SJCRH30 (cell line): ENCODE measurements at regions not wholly inside any gene's neighbourhood (a gene's known extent, or its start where the extent isn't known, plus 50 kb on each side); places are given as distances from the start of the nearest gene placed in this dataset.
"Not testable (repeated sequence)": the region's sequence is repeated elsewhere in the genome, so short reads cannot be mapped to it uniquely, and the experiment has no call there.

Experiments used
- DNase-seq, 2 experiments: peaks; one replicate each; pipeline ENCODE4 v3.0.0-alpha.2; 2015 to 2020
- H3K27ac ChIP-seq: fragments of 250-450 bp; sonication (Bioruptor Pico); 2 replicates; pipeline ENCODE4 v1.5.1; 2020; ENCODE audit warnings: mild to moderate bottlenecking, moderate library complexity
- H3K27me3 ChIP-seq: fragments of 250-450 bp; sonication (Bioruptor Pico); 2 replicates; pipeline ENCODE4 v1.5.1; 2020; ENCODE audit warnings: mild to moderate bottlenecking, moderate library complexity
- H3K36me3 ChIP-seq: fragments of 250-450 bp; sonication (Bioruptor Pico); 2 replicates; pipeline ENCODE4 v1.5.1; 2020; ENCODE audit warnings: mild to moderate bottlenecking, moderate library complexity
- H3K4me1 ChIP-seq: fragments of 250-450 bp; sonication (Bioruptor Pico); 2 replicates; pipeline ENCODE4 v1.5.1; 2020; ENCODE audit warnings: mild to moderate bottlenecking, moderate library complexity
- H3K4me3 ChIP-seq: fragments of 250-450 bp; sonication (Bioruptor Pico); 2 replicates; pipeline ENCODE4 v1.5.1; 2020; ENCODE audit warnings: mild to moderate bottlenecking, moderate library complexity
- H3K9me3 ChIP-seq: fragments of 250-450 bp; sonication (Bioruptor Pico); replicated peaks from 2 replicates; pipeline ENCODE4 v1.5.1; 2020; ENCODE audit warnings: mild to moderate bottlenecking, moderate library complexity

GRCh38 chr21:31819692-31820091 lies 53.1 kb upstream of the HUNK start:
- DNase-seq, H3K27ac ChIP-seq, H3K36me3 ChIP-seq, H3K4me1 ChIP-seq, H3K27me3 ChIP-seq, H3K9me3 ChIP-seq, H3K4me3 ChIP-seq: not testable (repeated sequence)

GRCh38 chr21:31814356-31814755 lies 58.5 kb upstream of the HUNK start:
- H3K9me3 ChIP-seq, DNase-seq, H3K36me3 ChIP-seq, H3K27me3 ChIP-seq, H3K4me3 ChIP-seq, H3K4me1 ChIP-seq, H3K27ac ChIP-seq: not testable (repeated sequence)

DNA sequence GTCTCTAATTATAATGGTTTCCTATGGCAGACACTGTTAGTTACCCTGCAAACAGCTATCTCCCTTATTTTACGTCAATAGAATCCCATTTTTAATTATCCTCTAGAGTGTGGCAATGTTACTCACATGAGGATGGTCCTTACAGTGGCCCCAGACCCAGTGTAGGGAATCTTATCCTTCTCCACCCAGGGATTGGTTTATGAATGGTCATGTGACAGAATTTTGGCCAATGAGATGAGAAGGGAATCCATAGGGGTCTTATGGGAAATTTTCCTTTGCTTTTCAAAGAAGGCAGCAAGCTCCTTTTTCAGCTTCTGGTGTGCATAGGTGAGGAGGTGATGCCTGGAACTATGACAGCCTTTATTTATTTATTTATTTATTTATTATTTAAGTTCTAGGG lies 59.0 kb upstream of the HUNK start:
- no peaks in the 10 kb centered on the region for H3K27me3 ChIP-seq
- H3K9me3 ChIP-seq = peaks cover 4% of the 10 kb centered on the region; the same call in 1 of the 2 replicates
- H3K27ac ChIP-seq = no peak overlapping the region
- no peak overlapping the region for H3K4me3 ChIP-seq
- no peaks in the 10 kb centered on the region for H3K36me3 ChIP-seq
- no peaks in the 10 kb centered on the region for H3K4me1 ChIP-seq
- DNase-seq = no peak

DNA sequence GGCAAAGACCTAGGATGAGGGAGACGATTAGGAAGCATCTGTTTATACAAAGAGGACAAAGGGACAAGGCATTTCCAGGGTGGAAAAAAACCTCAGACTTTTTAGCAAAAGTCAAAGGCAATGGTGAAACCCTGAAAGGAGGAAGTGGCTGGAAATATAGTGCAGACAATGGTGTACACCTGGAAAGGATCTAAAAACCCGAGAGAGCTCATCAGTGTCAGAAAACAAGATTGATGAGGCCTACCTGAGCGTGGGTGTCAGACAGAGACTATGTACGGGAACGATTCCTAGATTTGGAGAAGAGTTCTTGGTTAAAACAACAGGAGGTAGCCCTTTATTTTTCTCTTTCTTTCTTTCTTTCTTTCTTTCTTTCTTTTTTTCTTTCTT lies 68.8 kb upstream of the HUNK start:
- Histone ChIP-seq H3K4me3 (no peak overlapping the region), H3K4me1 (no peaks in the 10 kb centered on the region), H3K27ac (no peak overlapping the region), H3K27me3 (no peaks in the 10 kb centered on the region), H3K36me3 (no peaks in the 10 kb centered on the region), H3K9me3 (no peaks in the 10 kb centered on the region)
- DNase-seq = no peak

DNA sequence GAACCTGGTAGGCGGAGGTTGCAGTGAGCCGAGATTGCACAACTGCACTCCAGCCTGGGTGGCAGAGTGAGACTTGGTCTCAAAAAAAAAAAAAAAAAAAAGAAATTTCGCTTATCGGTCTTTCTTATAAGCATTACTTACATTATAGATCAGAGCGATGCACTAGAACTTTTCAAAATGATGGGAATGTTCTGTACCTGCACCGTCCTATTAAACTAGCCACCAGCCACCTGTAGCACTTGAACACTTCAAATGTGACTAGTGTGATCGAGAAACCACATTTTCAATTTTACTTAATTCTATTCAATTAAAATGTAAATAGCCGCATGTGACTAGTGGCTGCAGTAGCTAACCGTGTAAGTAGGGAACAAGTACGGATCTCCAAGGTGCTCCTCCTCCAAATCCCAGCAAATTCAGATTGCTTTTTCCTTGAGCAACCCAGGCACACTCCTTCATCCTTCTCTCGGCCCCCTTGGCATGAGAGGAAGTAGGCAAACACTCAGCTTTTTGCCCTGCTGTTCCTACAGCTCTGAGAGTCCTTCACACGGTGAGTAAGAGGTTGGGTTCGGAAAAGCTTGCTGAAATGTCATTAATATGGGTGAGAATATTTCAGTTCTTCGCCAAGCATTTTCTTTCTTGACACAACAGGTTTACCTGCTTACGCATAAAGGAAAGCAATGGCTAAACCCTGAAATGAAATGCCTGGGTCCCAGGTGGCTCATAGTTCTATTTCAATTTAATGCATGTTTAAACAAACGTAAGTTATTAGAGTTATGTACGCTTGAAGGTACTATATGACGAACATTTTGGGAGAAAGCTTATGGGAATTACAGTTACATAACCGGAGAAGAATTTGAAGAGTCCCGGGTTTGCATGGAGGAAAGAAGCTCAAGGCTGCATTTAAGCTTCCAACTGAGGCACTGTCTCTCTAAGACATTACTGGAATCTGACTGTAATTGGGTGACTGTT lies 69.5 kb upstream of the HUNK start:
- H3K27me3 ChIP-seq = no peaks in the 10 kb centered on the region
- no peaks in the 10 kb centered on the region for H3K4me1 ChIP-seq
- H3K9me3 ChIP-seq = no peaks in the 10 kb centered on the region
- H3K4me3 ChIP-seq = no peak overlapping the region
- H3K36me3 ChIP-seq = no peaks in the 10 kb centered on the region
- H3K27ac ChIP-seq = no peak overlapping the region
- no peak for DNase-seq

- Histone ChIP-seq H3K27me3 (no peaks in the 10 kb centered on the region), H3K36me3 (no peaks in the 10 kb centered on the region), H3K4me1 (no peaks in the 10 kb centered on the region), H3K4me3 (no peak overlapping the region), H3K27ac (no peak overlapping the region), H3K9me3 (no peaks in the 10 kb centered on the region)
- no peak for DNase-seq
Observed at GRCh38 chr21:31802331-31802730, 70.4 kb upstream of the SCAF4 start.

GRCh38 chr21:31801551-31802219 lies 69.8 kb upstream of the SCAF4 start:
- Histone ChIP-seq H3K9me3 (no peaks in the 10 kb centered on the region), H3K27me3 (no peaks in the 10 kb centered on the region), H3K4me1 (no peaks in the 10 kb centered on the region), H3K36me3 (no peaks in the 10 kb centered on the region), H3K27ac (no peak overlapping the region), H3K4me3 (no peak overlapping the region)
- no peak for DNase-seq

DNA sequence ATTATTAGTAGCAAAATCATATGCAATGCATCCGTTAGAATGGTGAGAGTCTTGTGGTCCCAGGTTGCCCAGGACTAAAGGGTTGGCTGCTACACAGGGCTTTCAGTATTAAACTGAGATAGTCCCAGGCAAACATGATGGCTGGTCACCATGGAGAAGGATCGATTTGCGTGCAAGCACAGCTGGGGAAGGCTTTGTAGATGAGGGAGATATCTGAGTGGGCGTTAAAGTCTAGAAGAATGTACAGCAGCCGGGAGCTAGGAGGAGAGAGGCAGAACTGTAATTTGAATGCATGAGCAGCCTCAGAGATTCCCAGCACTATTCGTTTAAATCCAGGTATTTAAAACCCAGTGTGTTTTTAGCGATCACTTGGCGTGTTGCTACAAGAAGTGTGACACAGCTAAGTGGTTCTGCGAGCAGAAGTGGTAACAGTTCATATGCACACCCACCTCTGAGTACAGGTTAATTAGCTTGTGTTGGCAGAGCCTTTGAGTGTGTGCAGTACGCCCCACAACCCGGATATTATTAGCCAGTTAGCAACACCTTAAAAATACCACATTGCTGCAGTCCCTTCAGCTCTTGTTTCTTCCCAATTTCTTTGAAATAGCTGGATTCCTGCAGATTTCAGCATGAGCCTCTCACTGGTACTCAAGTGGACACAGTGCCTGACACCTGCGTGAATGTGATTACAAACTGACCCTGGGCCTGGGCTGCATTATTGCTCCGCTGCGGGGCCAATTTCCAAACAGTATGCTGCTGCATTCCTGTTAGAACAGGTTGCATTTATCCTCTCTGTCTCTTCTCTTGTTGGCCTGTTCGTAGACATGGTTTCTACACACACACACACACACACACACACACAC lies 67.2 kb upstream of the SCAF4 start:
- no peaks in the 10 kb centered on the region for H3K4me1 ChIP-seq
- no peaks in the 10 kb centered on the region for H3K27me3 ChIP-seq
- H3K9me3 ChIP-seq = no peaks in the 10 kb centered on the region
- H3K4me3 ChIP-seq = no peak overlapping the region
- no peak overlapping the region for H3K27ac ChIP-seq
- peak in 1 of 2 experiments; percentile 11 for DNase-seq
- H3K36me3 ChIP-seq = no peaks in the 10 kb centered on the region

DNA sequence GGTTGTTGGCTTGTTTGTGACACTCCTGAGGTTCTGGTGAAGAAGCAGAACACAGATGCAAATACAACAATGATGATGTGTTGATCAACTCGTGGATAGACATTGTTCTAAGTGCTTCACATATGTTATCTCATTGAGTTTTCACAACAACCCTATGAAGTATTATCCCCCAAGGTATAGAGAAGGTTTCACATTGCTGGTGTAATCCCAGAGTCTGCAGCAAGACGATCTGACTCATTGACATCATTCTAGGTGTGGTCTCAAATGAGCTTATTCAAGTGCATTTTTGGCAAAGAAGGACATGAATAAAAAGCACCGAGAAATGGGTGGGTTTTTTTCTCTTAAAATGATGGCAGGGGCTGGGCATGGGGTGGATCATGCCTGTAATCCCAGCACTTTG lies 64.1 kb upstream of the SCAF4 start:
- Histone ChIP-seq H3K27ac (no peak overlapping the region), H3K9me3 (no peaks in the 10 kb centered on the region), H3K36me3 (no peaks in the 10 kb centered on the region), H3K4me3 (no peak overlapping the region), H3K27me3 (0 out of 2 replicates have a peak, but pooled peaks cover 2% of the 10 kb centered on the region), H3K4me1 (no peaks in the 10 kb centered on the region)
- DNase-seq = no peak

GRCh38 chr21:31790420-31790819 lies 58.5 kb upstream of the SCAF4 start:
- H3K4me3 ChIP-seq, H3K4me1 ChIP-seq, H3K27ac ChIP-seq, DNase-seq, H3K27me3 ChIP-seq, H3K9me3 ChIP-seq, H3K36me3 ChIP-seq: not testable (repeated sequence)

GRCh38 chr21:31788581-31788980 lies 56.7 kb upstream of the SCAF4 start:
- DNase-seq = no peak
- H3K27me3 ChIP-seq = 0 out of 2 replicates have a peak, but pooled peaks cover 2% of the 10 kb centered on the region
- H3K4me1 ChIP-seq = no peaks in the 10 kb centered on the region
- H3K27ac ChIP-seq = no peak overlapping the region
- H3K36me3 ChIP-seq = no peaks in the 10 kb centered on the region
- peaks cover 6% of the 10 kb centered on the region for H3K9me3 ChIP-seq
- H3K4me3 ChIP-seq = no peak overlapping the region

GRCh38 chr21:31787691-31788090 lies 55.8 kb upstream of the SCAF4 start:
- not testable (repeated sequence) for H3K4me1 ChIP-seq, DNase-seq, H3K27ac ChIP-seq, H3K36me3 ChIP-seq, H3K4me3 ChIP-seq, H3K27me3 ChIP-seq, H3K9me3 ChIP-seq

DNA sequence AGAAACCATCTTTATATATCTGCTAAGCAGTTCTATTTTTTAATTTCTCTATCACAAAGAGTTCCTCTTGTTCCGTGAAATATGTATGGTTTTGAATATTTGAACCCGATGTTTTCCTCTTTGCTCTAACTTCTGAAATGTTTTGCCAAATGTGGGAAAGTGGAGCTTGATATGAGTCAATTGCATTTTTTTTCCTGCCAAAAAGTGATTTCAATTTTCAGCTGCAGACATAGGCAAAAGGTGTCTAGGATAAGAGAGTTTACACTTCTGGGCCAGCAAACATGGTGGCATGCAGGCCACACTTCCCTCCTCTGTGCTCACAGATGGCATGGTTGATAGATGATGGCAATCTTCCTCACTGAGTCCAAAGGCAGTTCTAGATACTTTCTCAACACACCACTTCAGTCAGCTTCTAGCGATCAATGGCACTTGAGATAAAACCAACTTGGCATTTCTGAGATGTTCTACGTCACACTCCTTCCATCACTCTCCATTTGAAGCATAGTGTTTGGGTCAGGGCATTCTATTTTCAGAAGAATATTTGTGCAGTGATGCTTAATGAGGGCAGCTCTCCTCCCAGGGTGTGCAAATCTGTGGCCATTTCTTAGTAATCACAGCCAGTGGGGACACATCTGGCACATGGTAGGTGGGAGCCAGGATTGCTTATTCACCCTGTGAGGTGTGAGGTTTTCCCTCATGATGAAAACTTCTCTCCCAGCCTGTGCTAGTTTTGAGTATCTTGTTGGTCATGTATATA lies 54.4 kb upstream of the SCAF4 start:
- H3K27ac ChIP-seq = no peak overlapping the region
- H3K36me3 ChIP-seq = no peaks in the 10 kb centered on the region
- H3K27me3 ChIP-seq = no peaks in the 10 kb centered on the region
- no peaks in the 10 kb centered on the region for H3K4me1 ChIP-seq
- DNase-seq = no peak
- H3K4me3 ChIP-seq = no peak overlapping the region
- peaks cover 6% of the 10 kb centered on the region for H3K9me3 ChIP-seq
